Effector CD8-positive, alpha-beta T cell (primary cell): ENCODE measurements at regions not wholly inside any gene's neighbourhood (a gene's known extent, or its start where the extent isn't known, plus 50 kb on each side); places are given as distances from the start of the nearest gene placed in this dataset.

ENCODE experiments used
- DNase-seq: peaks from one replicate; lab custom pipeline; 2025; lab: John Stamatoyannopoulos, UW

DNA sequence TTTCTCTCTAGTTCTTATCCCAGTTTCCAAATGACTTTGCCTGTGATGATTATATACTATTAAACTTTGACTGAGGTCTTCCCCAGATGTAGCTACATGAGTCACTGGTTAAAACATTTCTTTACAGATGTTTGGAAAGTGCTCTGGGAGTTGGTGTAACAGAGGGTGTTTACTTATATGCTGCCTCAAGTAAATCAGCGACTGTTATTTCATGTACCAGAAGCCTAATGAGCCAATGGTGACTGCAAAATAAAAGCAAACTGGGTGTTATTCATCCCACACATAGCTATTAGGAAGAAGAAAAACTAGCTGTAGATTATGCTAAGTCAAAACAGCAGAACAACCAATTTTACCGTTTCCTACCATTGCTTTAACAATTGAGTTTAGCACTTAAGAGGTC lies 929.7 kb upstream of the SEMA6A start:
- DNase-seq: no peak

DNA sequence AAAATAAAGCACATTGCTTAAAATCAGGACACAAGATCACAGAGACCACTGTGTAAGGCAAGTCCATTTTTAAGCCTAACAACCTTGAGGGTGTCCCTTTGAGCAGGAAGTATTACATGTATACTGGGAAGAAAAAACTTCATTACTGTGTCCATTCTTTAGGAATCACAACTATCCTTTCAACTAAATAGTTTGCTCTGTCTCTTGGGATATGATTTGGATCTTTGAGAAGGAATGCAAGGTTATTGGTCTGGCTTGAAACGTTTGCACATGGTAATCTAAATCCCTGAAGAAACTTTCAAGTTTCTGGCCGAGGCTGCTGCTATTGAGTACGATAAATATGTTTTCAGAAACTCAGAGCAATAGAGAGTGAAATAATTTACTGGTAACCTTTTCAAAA lies 923.0 kb upstream of the SEMA6A start:
- DNase-seq: no peak

DNA sequence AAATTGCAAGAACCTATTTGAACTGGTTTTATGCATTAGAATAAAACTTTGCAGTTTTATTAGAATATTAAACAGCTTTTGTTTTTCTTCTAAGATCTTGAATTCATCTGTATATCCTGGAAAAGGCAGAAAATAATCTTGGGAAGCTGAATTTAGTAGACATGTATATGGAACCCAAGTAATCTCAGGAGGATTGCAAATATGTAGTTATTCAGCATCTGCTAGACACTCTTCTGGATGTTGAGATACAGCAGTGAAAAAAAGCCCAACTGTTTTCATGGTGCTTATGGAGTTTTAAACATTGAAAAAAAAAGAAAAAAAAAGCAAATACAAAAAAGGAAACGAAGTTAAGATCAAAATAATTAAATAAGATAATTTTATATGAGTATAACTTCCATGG lies 922.2 kb upstream of the SEMA6A start:
- no peak for DNase-seq

DNA sequence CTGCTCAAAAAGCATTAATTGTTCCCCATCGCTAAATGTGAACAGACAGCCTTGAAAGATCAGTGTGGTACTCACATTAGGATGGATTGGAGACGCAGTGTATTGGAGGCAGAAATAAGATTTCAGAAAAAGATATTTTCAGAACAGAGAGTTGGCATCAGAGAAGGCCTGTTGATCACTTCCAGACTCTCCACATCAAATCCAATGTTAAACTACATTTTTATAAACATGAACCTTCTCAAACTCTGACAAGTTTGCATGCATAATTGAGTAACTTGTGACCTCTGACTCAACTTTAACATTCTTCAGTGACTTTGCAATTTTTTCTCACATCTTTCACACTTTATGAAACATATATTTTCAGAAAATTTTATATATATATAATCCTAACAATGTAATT lies 919.6 kb upstream of the SEMA6A start:
- DNase-seq: no peak

DNA sequence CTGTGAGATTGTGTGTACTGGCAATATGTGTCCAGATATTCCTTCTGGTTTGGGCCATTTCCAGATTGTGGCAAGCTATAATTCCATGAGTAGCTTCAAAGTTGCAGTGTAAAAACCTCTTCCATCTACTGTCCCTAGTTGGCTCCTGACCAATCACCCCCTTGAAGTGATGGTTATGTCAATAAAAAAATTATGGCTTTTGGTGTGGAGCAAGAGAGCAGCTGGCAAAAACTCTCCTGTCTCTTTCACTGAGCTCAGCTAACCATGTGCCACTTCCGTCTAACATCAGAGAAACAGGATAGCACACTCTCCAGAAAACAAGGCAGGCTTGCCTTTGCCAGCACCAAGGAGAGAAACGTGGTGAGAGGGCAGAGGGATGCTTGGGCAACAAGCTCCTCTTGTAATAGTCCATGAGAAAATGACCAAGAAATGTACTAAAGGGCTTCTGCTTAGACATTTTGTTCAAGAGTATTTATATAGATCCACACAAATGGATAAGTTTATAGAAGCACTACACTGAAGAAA lies 914.4 kb upstream of the SEMA6A start:
- no peak for DNase-seq

DNA sequence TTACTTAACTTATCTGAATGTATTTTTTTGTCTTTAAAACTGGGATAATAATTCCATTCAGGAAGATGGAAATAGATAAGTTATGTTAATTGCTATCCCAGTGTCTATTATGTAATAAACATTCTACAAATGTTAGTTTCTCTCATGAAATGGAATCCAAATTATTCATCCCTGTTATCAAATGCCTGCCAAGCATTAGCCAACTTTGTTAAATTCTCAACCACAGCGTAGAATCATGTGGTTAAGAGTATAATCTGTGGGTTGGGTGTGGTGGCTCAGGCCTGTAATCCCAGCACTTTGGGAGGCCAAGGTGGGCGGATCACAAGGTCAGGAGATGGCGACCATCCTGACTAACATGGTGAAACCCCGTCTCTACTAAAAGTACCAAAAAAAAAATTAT lies 912.9 kb upstream of the SEMA6A start:
- DNase-seq: no peak

DNA sequence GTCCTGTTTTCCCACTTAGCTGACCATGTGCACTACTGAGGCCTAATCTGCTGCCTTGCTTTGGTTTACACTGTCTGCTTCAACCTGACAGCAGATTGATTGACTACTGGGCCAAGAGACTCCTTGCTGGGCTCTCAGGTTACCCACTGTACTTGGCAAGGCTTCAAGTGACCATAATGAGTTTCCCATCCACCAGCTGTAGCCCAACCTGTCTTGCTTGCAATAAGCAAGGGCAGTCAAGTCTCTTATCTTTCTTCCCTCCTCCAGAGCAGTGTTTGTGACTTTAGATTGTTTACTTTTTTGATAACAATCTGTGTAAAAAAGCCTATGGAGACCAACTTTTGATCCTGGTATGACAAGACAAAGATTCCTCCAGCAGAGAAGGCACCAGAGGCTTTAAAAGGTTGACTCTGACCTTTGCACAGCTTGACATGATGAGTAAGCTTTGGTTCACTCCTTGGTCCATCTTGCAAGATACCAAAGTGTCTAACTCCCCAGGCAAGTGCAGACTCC lies 912.3 kb upstream of the SEMA6A start:
- no peak for DNase-seq

DNA sequence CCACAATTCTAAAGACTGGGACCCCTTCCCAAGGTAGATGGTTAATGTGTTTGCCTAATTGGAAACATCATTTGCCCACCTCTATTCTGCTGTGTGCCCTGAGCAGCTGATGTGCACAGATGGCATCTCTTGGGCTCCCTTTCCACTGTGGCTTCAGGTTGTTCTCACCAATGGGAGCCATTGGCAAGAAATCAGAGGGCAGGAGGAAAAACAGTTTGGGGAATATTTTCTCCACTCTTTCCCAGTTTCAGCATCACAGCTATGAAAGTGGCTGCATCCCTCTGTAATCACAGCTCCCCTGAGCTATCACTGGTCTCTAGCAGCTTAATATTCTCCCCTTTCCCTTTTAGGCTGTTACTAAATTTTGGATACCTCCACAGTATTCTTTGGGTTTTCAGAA lies 911.6 kb upstream of the SEMA6A start:
- no peak for DNase-seq

DNA sequence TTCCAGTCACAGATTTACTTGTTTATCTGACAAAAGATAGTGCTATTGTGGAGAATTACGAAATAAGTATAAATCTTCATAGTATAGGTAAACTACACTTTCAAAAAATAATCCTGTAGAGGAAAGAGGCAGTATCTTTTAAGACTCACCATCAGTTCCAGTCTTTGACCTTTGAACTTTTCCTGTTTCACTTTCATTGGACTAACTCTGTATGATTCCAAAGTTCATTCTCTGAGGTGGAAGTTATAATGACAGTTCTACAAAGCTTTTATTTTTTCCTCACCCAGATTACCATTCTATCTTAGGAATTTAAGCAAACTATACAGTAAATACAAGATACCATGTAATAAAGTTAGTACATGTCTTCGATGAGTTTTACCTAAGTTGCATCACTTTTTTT lies 901.3 kb upstream of the SEMA6A start:
- no peak for DNase-seq

DNA sequence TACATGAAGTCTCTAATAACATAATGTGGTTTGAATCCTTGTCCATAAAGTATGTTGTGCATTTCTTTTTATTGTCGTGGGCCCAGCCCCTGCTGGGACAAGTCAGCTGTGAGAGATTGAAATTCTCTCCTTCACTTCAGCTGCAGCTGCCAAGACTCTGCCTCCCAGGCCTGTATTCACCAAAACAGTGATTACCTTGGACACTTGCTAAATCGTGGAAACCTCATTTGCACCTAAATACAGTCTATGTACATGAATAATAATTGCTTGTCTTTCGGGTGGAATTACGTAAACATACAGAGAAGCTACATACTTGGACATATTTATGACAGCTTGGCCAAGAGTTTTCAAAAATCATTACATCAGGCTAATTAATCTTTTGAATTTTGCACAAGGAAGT lies 898.5 kb upstream of the SEMA6A start:
- no peak for DNase-seq

DNA sequence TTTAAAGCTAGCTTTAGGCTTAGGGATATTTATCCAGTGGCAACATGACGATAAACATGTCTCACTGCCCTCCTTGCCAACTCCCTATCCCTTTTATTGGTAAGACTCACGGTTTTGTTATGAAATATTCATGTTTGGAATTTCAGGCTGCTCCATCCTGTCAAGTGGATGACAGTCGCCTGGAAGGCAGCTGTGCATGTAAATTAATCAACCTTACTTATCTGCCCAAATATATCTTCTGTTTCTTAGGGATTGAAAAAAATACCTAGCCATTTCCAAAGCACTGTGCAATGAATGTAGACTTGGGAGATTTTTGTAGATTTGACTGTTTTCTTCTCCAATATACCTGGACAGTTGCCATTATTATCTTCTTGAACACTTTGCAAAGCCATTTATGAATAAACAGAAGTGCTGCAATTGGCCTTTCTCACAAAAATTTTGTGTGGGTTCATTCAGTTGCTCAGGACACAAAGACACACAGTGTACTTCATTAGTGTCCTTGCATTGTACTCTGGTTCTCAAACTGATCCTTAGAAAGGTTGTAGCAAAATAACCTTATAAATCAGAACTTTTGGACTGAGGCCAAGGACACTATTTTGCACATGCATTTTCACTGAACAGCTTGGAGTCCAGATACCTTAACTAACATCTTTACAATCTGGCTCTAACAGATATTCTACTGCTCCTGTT lies 889.4 kb upstream of the SEMA6A start:
- DNase-seq: no peak

DNA sequence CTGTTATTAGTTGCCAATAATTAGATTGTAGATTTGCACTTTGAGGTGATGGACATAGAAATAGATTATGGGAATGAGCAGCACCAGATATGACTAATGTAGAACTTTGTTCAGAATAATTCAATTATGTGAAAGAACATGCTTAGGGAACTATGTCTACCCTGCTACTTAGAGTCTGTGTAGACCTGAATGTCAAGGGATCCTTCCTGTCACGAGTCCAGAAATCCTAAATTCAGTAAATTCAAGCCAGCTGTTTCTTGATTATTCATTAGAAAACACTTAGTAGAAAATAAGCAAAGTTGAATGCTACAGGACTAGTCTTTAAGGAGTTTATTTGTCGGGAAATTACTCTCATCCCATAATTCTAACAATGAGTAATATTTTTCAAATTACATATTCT lies 887.3 kb upstream of the SEMA6A start:
- DNase-seq: no peak

DNA sequence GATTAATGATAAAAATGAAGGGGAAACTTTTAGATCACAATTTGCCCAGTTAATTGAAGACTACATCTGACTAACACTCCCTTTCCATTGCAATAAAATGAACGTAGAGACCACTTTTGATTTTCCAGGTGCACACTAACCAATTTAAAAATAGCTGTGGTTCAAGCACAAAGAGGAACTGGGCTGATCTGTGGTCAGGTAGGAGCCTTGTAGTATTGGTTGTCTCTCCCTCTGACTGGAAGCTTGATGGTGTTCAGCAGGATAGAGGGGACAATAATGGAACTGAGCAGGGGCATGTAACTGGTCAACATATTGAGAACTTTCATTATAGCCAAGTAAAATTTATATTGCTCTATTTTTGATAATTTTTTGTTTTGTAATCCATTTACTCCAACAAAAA lies 886.8 kb upstream of the SEMA6A start:
- no peak for DNase-seq

DNA sequence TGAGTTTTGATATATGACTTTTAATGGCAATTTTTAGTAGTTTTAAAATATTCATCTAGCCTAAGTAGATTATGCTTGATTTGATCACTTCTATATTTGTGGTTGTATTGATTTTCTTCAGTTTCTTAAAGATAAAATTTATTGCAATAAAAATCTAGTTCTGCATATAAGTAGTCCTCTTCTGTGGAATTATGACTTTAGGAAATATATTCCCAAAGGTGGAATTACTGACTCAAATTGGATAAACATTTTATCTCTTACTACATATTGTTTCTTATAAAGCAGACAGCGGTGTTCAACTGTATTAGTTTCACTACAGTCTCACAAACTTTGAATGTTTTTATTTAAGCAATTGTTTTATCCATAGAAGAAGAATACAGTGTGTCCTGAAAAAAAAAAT lies 883.0 kb upstream of the SEMA6A start:
- DNase-seq: no peak

DNA sequence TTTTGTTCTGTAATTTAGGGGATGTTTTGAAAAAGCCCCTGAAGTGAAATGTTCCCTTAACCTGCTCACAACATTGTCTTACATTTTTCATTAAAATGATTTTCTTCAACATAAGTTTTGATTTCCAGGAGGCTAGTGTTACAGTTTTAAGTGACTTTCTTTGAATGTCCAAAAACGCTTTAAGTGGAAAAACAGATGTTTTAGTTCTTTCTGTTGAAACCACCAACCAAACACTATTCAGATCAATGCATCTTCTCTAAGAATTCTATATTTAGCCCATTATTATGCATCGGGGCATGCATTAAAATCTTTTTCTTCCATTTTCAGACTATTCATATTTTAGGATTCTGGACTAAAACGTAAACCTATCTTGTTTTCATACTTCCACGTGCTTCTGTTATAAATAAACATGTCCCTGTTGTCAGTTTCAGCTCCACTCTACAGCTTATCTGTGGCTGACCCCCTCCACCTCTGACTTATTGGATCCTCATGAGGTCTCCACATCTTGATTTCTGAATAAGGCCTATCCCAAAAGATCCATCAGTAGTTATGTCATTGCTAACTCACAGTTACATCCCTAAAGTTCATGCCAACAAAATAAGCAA lies 882.3 kb upstream of the SEMA6A start:
- DNase-seq: no peak

DNA sequence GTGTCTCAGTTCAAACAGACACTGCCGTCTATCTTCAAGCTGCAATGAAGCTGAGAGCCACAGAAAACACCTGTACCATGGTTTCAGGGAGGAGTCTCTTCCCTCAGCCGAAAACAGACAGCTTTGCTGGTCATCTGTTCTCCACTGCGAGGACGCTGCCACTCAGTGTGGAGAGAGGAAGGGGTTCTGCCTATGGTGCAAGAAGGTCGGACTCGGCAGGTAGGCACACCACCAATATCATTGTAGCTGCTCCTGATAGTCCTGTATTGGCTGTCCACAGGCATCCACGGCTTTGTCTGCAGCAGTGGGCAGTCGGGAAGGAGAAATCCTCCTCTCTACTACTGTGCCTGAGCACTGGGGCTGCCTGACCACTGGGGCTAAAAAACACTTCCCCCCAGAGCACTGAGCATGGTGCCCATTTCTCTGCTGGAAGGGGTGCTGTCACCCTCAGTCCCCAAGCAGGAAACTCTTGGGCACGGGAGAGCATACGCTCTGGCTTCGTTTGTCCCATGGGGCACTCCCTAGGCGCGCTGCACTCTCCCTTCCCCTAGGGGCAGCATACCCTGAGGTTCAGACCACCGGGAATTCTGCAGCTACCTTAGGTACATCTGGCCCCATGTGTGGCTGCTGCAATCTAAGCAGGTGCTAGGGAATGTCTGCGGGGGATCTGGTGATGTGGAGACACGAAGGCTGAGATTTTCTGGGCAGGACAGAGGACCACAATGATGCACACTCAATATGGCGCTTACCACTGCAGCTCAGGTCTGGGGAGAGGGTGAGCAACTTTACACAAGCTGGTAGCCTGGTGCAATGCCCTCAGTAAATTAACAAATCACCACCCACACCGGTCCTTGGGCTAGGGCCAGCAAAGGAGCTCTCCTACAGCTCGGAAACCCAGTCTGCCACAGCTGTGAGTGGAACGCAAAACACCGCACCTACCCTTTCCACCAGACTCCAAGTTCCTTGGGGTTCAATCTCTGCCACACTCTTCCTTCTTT lies 880.9 kb upstream of the SEMA6A start:
- no peak for DNase-seq

DNA sequence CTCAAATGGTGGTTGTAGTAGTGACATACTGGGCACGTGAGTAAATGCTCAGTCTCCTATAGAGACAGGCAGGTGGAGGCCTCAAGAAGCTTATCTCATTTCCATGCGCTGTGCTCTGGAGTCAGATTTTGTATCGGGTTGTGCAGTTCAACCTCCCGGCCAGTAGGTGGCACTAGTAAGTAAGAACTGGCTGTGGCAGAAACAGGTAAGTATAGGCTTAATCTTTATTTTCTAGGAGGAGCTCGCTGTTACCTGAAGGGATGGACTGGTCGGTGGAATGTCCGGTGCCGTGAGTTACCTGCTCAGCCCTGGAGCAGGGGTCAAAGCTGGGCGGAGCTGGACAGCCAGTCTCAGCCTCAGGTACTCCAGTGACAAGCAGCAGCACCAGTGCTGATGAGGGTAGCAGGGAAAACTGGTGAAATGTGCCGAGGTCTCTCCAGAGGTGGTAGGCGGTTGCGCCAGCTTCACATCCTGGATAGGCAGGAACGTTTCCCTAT lies 880.1 kb upstream of the SEMA6A start:
- DNase-seq: peak; percentile 0

DNA sequence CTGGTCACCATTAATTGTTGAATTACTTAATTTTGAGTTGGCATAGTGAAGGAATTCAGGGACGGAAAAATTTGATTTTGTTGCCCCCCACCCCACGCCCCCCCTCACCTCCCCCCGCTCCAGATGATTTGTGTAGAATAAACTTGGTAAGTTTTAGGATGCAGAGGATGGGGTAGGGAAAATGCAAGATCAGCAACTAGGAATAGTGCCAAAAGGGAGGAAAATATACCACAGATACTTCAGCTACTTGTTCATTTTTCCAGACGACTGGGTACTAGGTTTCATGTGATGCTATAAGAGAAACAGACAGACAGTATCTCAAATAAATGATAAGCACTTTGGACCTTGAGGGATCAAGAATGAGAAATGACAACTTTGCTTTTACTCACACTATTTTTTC lies 862.2 kb upstream of the SEMA6A start:
- no peak for DNase-seq

DNA sequence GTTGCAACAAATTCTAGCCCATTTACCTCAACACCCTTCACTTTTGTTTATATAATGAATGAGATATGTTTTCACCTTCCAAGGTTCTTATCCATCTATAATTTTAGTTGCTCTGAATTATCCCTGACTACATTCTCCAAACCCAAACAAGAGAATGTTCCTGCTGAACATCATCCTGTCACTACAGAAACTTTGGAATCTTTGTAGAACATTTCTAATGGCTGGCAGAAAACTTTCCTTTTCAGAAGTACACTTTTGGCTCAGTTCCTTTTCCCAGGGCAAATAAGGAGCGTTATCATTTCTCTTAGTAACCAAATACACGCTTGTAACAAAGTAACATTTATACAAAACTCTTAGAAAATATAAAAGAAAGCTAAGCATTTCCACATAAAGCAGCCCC lies 860.6 kb upstream of the SEMA6A start:
- no peak for DNase-seq

DNA sequence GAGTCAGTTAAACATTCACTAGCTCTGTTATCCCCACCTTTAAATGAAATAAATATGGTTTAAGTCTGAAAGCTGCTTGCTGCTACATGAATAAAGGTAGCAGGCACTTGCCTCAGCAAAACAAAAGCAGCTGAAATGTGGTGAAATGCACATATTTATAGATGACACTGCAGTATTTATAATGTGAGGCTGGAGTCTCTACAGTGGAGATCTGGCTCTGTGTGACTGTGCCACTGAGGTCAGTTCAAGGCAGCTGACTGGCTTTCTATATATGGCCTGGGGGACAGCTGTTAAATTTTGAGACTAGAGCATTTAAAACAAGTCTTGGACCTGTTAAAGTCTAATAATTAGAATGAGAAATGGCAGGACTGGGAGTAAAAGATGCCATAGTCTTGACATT lies 859.6 kb upstream of the SEMA6A start:
- no peak for DNase-seq

DNA sequence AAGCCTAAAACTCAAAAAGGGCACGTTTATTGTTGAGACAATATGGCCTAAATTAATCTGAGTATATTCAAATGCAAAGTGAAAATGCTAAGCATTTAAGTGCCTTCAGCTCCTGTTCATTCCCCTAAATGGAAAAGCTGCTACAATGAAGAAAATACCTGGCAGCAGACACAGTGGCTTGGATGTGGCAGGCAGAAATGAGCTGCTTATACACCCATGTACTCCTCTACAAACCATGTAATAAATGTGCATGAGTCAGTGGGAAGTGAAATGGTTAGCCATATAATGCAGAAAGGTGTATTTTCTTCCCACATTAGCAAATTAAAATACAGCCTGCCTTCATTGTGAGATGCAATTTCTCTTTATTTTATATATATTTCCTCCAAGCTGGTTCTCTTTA lies 859.2 kb upstream of the SEMA6A start:
- DNase-seq: no peak

DNA sequence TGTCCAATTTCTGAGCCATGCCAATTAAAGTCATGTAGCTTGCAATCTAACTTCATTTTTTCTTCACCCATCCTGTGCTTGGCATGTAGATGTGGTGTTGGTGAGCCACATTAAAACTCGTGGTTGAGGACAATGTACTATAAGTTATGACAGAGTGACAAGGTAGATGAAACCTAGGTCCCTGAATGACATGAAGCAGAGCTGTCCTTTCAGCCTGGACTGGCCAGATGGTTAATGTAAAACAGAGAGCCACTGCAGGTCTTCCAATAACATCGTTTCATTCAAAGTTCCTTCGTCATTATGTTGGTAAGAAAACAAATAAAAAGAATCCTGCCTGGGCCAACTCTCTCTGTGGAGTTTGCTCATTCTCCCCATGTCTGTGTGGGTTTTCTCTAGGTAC lies 856.5 kb upstream of the SEMA6A start:
- no peak for DNase-seq
